ENCODE measurements at regions not wholly inside any gene's neighbourhood (a gene's known extent, or its start where the extent isn't known, plus 50 kb on each side); places are given as distances from the start of the nearest gene placed in this dataset.
"Not testable (repeated sequence)": the region's sequence is repeated elsewhere in the genome, so short reads cannot be mapped to it uniquely, and the experiment has no call there.

DNA sequence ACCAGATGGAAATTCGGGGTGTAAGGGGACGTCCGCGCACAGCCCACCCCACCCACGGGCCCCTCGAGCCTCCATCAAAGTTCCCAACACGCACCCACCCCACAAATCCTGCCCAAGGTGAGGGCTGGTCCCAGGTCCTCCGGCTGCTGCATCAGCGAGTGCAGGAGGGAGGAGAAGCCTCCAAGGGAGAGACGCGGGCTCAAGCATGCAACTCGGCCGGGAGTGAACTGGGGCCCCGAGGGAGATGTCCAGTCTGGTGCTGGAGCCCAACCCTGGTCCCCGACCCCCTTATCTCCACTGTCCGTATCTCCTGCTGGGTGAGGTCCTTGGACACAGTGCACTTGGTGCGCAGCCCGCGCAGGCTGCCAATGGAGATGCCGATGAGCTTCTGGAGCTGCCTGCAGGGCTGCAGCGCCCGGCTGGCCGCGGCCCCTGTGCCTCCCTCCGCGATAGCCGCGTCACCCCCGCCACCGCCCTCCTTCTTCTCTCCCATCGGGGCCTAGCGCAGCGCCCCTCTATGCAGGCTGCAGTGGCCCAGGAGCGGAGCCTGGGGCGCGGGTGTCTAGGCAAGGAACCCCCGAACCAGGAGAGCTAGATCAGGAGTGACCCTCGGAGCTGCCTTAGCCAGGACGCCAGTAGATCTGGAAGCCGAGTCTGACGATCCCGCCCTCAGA is 489.2 kb downstream of the ZNF33B start:
- peaks cover 0 to 9% (median 0%) of the 10 kb centered on the region in 4 donors for H3K27me3 ChIP-seq
- TF ChIP-seq, protein P1, sequence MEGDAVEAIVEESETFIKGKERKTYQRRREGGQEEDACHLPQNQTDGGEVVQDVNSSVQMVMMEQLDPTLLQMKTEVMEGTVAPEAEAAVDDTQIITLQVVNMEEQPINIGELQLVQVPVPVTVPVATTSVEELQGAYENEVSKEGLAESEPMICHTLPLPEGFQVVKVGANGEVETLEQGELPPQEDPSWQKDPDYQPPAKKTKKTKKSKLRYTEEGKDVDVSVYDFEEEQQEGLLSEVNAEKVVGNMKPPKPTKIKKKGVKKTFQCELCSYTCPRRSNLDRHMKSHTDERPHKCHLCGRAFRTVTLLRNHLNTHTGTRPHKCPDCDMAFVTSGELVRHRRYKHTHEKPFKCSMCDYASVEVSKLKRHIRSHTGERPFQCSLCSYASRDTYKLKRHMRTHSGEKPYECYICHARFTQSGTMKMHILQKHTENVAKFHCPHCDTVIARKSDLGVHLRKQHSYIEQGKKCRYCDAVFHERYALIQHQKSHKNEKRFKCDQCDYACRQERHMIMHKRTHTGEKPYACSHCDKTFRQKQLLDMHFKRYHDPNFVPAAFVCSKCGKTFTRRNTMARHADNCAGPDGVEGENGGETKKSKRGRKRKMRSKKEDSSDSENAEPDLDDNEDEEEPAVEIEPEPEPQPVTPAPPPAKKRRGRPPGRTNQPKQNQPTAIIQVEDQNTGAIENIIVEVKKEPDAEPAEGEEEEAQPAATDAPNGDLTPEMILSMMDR (IDR thresholded peaks at IDR 0.05): no peak
- no peak for TF ChIP-seq POLR2A (IDR thresholded peaks at IDR 0.05)
- 62 to 75% methylated on average over 5 to 13 of the region's 42 CpGs for WGBS, 2 donors
- H3K36me3 ChIP-seq: no peaks in the 10 kb centered on the region
- intact Hi-C loops (cut with DNase I): no loop called here
- peaks cover 0 to 26% (median 20%) of the 10 kb centered on the region in 3 donors for H3K9me3 ChIP-seq
- no peak for DNase-seq
- H3K4me3 ChIP-seq: no peak overlapping the region
- H3K4me1 ChIP-seq: no peaks in the 10 kb centered on the region
- H3K27ac ChIP-seq: no peak overlapping the region

DNA sequence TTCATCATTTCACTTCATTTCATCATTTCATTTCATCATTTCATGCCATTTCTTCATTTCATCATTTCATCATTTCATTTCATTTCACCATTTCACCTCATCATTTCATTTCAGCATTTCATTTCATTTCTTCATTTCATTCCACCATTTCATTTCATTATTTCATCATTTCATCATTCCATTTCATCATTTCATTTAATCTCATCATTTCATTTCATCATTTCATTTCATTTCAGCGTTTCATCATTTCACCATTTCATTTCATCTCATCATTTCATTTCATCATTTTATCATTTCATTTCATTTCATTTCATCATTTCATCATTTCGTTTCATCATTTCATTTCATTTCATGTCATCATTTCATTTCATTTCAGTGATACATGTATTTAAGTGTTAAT is 492.2 kb downstream of the ZNF33B start:
- H3K4me3 ChIP-seq; intact Hi-C loops (cut with DNase I); H3K27me3 ChIP-seq; H3K4me1 ChIP-seq; H3K36me3 ChIP-seq; DNase-seq; H3K27ac ChIP-seq: not testable (repeated sequence)
- WGBS, 2 donors: 35 to 50% methylated on average over 2 of the region's 2 CpGs
- peaks cover 0 to 25% (median 20%) of the 10 kb centered on the region in 3 donors for H3K9me3 ChIP-seq

- intact Hi-C loops (cut with DNase I); DNase-seq; H3K27me3 ChIP-seq; H3K4me3 ChIP-seq; H3K4me1 ChIP-seq; H3K36me3 ChIP-seq; H3K9me3 ChIP-seq; H3K27ac ChIP-seq: not testable (repeated sequence)
- WGBS, 2 donors: no CpG with 5 or more reads among the region's 22 CpGs
Observed at GRCh38 chr10:42138023-42138422, 500.3 kb downstream of the ZNF33B start.

DNA sequence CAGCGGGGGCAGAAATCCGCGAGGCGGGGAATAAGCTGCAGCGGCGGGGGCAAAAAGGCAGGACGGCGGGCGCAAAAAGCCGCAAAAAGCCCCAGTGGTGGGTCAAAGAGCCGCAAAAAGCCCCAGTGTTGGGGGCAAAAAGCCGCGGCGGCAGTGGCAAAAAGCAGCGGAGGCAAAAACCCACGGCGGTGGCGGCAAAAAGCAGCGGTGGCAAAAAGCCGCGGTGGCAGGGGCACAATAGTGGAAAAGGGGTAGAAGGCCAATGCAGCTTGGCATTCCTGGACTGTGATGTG is 525.3 kb downstream of the ZNF33B start:
- no peaks in the 10 kb centered on the region for H3K27me3 ChIP-seq
- no peak for TF ChIP-seq POLR2A (IDR thresholded peaks at IDR 0.05)
- TF ChIP-seq, protein P1 (IDR thresholded peaks at IDR 0.05): no peak
- peaks cover 0 to 30% (median 23%) of the 10 kb centered on the region in 3 donors for H3K9me3 ChIP-seq
- no peak overlapping the region for H3K27ac ChIP-seq
- intact Hi-C loops (cut with DNase I): no loop called here
- DNase-seq: no peak
- H3K4me3 ChIP-seq: no peak overlapping the region
- H3K36me3 ChIP-seq: no peaks in the 10 kb centered on the region
- WGBS, 2 donors: 86 to 91% methylated on average over 21 of the region's 21 CpGs
- H3K4me1 ChIP-seq: no peaks in the 10 kb centered on the region

DNA sequence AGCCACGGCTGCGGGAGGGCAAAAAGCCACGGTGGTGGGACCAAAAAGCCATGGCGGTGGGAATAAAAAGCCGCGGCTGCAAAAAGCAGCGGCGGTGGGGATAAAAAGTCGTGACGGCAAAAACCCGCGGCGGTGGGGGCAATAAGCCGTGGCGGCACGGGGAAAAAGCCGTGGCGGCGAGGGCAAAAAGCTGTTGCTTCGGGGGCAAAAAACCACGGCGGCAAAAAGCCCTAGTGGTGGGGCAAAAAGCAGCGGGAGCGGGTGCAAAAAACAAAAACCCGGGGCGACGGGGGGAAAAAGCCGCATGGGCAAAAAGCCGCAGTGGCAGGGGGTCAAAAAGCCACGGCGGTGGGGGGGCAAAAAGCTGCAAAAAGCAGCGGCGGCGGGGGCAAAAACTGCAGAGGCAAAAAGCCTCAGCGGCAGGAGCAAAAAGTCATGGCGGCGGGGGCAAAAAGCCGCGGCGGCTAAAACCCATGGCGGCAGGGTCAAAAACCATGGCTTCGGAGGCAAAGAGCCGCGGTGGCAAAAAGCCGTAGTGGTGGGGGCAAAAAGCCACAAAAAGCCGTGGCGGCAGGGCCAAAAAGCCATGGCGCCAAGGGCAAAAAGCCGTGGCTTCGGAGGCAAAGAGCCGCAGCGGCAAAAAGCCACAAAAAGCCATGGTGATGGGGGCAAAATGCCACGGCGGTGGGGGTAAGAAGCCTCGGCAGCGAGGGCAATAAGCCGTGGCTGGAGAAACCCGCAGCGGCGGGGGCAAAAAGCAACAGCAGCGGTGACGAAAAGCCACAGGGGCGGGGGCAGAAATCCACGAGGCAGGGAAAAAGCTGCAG is 525.8 kb downstream of the ZNF33B start:
- peaks cover 0 to 30% (median 23%) of the 10 kb centered on the region in 3 donors for H3K9me3 ChIP-seq

More for the DNA sequence above, 525.8 kb downstream of the ZNF33B start:
- no peak for DNase-seq
- Histone ChIP-seq H3K36me3 (no peaks in the 10 kb centered on the region), H3K27me3 (no peaks in the 10 kb centered on the region), H3K27ac (no peak overlapping the region), H3K4me3 (no peak overlapping the region), H3K4me1 (no peaks in the 10 kb centered on the region)
- intact Hi-C loops (cut with DNase I): no loop called here
- TF ChIP-seq, protein P1 (IDR thresholded peaks at IDR 0.05): no peak
- no peak for TF ChIP-seq POLR2A (IDR thresholded peaks at IDR 0.05)
- 86 to 92% methylated on average over 41 to 64 of the region's 64 CpGs for WGBS, 2 donors

Data from esophagus squamous epithelium (tissue), 5 donors.